Mucosa of descending colon (tissue), 3 donors: ENCODE measurements at regions not wholly inside any gene's neighbourhood (a gene's known extent, or its start where the extent isn't known, plus 50 kb on each side); places are given as distances from the start of the nearest gene placed in this dataset.

Source experiments
- ATAC-seq: fragments of 200-7000 bp; cut with Tn5 transposase; one replicate; pipeline ENCODE4 v1.9.1; 2020; ENCODE audit warnings: mild to moderate bottlenecking, moderate library complexity
- DNase-seq, 3 donors: peaks; one replicate each; pipeline ENCODE4 v3.0.0-alpha.2; 2020
- H3K36me3 ChIP-seq: fragments of 200-600 bp; one replicate; pipeline ENCODE4 v1.8.0; 2021; ENCODE audit warnings: low read depth, mild to moderate bottlenecking
- H3K4me1 ChIP-seq: fragments of 200-600 bp; one replicate; pipeline ENCODE4 v1.8.0; 2021; ENCODE audit warnings: low read depth, mild to moderate bottlenecking
- H3K4me3 ChIP-seq: fragments of 200-600 bp; one replicate; pipeline ENCODE4 v1.8.0; 2021; ENCODE audit warnings: mild to moderate bottlenecking
- H3K9me3 ChIP-seq: fragments of 200-600 bp; one replicate; pipeline ENCODE4 v1.8.0; 2021; ENCODE audit warnings: mild to moderate bottlenecking
- CTCF ChIP-seq: fragments of 200-600 bp; IDR thresholded peaks from one replicate; pipeline ENCODE4 v1.8.0; 2022; ENCODE audit warnings: antibody characterized with exemption, mild to moderate bottlenecking
- intact Hi-C, 2 donors: fragments of 100-400 bp; cut with DNase I in 1 of 2; cut with micrococcal nuclease in 1 of 2; formaldehyde crosslinking; loops; one replicate each; pipeline versions ENCODE4 v1.11.0 to v1.11.1; 2022; cut with DNase I, micrococcal nuclease
- donor health status: DM: no; HTN: no; CAD: no; lungs with moderate emphysema.
- donor health status: DM: no; HTN: no; CAD: no.
- donor health status: DM: no; HTN: yes; CAD: no.

GRCh38 chr13:61180234-61180633, 235.4 kb downstream of the PCDH20 start:
- no peaks in the 10 kb centered on the region for H3K36me3 ChIP-seq
- ATAC-seq (no peak), DNase-seq (no peak)
- no peaks in the 10 kb centered on the region for H3K9me3 ChIP-seq
- intact Hi-C loops, result no loop called here
- no peaks in the 10 kb centered on the region for H3K4me1 ChIP-seq
- no peak overlapping the region for H3K4me3 ChIP-seq
- TF ChIP-seq CTCF, result no peak

DNA sequence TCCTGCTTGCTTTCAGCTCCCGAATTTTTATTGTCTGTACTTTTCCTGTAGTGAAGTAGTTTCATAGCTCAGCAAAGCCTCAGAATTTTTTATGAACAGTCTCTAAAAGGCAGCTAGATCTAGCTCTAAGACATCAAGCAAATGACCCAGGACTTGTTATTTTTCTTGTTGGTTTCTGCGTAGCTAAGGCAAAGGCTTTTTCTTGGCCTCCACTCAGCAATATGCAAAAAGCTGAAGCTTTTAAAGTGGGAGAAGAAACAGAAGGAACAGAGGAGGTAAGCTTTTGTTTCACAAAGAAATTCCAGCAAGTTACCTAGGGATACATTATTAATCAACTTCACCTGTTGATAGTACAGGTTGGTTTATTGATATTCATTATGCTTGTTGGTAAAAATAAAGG, 235.9 kb downstream of the PCDH20 start:
- DNase-seq, result no peak
- no peak for TF ChIP-seq CTCF
- no peak overlapping the region for H3K4me3 ChIP-seq

DNA sequence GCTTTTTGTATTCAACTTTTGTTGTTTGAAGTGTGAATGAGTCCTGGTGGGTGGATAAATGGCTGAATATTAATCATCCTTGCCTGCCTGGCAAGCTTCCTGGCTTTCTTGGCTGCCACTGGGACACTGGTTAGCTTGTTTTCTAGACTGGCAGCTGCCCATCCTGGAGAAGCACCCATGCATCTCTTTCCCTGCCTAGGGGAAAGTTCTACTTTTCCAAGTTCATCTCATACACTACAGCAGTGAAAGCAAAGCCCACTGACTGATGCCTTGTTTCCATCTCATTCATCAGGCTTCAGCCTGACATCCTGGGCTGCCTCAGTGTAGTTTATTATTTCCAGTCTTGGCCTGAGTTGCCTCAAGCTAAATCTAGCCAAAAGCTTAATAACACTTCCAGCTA, 244.8 kb downstream of the PCDH20 start:
- no peaks in the 10 kb centered on the region for H3K9me3 ChIP-seq
- TF ChIP-seq CTCF, result no peak
- no peaks in the 10 kb centered on the region for H3K36me3 ChIP-seq
- intact Hi-C loops, result no loop called here
- ATAC-seq (no peak), DNase-seq (no peak)
- no peak overlapping the region for H3K4me3 ChIP-seq
- no peaks in the 10 kb centered on the region for H3K4me1 ChIP-seq

More for the DNA sequence above, 235.9 kb downstream of the PCDH20 start:
- Histone ChIP-seq H3K36me3 (no peaks in the 10 kb centered on the region), H3K4me1 (no peaks in the 10 kb centered on the region), H3K9me3 (no peaks in the 10 kb centered on the region)
- ATAC-seq, result no peak
- intact Hi-C loops, result no loop called here

DNA sequence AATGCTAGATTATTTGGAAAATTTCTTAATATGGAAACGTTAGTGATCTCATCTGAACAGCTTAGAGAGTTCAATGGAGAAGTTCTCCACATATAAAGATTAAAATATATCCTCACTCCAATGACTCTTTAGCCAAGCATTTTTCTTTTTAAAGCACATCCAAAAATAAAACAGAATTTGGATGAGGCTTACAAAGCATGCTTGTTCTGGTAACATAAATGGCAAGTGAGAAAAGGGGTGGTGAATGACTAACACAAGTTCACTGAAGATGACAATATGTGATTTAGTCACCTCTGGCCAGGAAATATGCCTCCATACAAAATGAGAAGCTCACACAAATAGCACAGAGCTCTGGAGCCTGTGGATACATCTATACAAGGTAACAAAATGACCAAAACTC, 253.0 kb downstream of the PCDH20 start:
- Histone ChIP-seq H3K4me1 (no peaks in the 10 kb centered on the region), H3K4me3 (no peak overlapping the region), H3K36me3 (no peaks in the 10 kb centered on the region), H3K9me3 (no peaks in the 10 kb centered on the region)
- TF ChIP-seq CTCF, result no peak
- no peak for ATAC-seq
- DNase-seq, result no peak
- intact Hi-C loops, result no loop called here

DNA sequence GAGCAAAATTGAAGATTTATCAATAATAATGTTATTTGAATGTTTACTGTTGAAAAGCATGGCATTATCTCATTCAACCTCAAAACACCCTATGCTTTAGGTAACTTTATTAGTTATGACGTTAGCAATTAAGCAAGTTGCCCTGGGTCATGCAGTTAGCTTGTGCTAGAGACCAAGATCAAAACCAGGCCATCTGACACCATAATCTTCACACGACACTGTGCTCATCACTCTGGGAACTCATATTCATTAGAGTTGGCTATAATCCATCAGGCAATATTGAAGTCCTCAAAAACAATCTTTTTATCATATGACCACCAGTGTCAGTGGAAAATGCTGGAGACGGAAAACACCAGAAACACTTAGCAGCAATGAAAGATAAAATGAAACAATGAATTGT, 253.5 kb downstream of the PCDH20 start:
- DNase-seq (no peak), ATAC-seq (no peak)
- Histone ChIP-seq H3K36me3 (no peaks in the 10 kb centered on the region), H3K9me3 (no peaks in the 10 kb centered on the region), H3K4me3 (no peak overlapping the region), H3K4me1 (no peaks in the 10 kb centered on the region)
- intact Hi-C loops, result no loop called here
- no peak for TF ChIP-seq CTCF

DNA sequence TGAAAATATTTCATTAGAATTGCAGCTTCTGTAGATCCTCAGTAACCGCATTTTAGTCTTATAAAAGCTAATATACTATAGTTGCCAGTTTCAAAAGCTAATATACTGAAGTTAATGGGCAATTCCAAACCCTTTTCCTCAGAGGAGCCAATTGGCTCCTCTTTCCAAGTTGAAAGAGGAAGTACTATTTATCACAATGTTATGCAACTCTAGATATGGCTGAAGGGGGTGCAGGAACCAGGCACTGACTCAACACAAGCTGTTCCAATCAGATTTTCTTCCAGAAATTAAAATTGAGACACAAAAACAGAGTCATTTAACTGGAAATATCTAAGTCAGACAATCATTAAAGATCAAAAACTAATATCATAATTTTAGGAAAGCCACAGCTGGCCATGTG, 258.9 kb downstream of the PCDH20 start:
- DNase-seq (no peak), ATAC-seq (no peak)
- intact Hi-C loops, result no loop called here
- Histone ChIP-seq H3K4me3 (no peak overlapping the region), H3K36me3 (no peaks in the 10 kb centered on the region), H3K9me3 (no peaks in the 10 kb centered on the region), H3K4me1 (no peaks in the 10 kb centered on the region)
- no peak for TF ChIP-seq CTCF
